HAP-1 (cell line): ENCODE measurements at regions not wholly inside any gene's neighbourhood (a gene's known extent, or its start where the extent isn't known, plus 50 kb on each side); places are given as distances from the start of the nearest gene placed in this dataset.
A peak's percentile ranks its signal among the peaks of the same experiment; 100 is the strongest.

Source experiments
- DNase-seq, 2 experiments: peaks; one replicate each; pipeline ENCODE4 v3.0.0-alpha.2; 2016 to 2020; ENCODE audit warnings: low spot score in 2 of 2
- H3K27me3 ChIP-seq: fragments of 250-450 bp; sonication (Bioruptor Pico); 2 replicates; pipeline ENCODE4 v1.5.1; 2020; ENCODE audit warnings: low read depth, mild to moderate bottlenecking, moderate library complexity
- H3K36me3 ChIP-seq: fragments of 250-450 bp; sonication (Bioruptor Pico); replicated peaks from 2 replicates; pipeline ENCODE4 v1.5.1; 2020; ENCODE audit warnings: mild to moderate bottlenecking
- H3K4me1 ChIP-seq: fragments of 250-450 bp; sonication (Bioruptor Pico); 2 replicates; pipeline ENCODE4 v1.5.1; 2020; ENCODE audit warnings: mild to moderate bottlenecking
- H3K4me3 ChIP-seq: fragments of 250-450 bp; sonication (Bioruptor Pico); 2 replicates; pipeline ENCODE4 v1.5.1; 2020; ENCODE audit warnings: mild to moderate bottlenecking, moderate library complexity
- H3K9me3 ChIP-seq: fragments of 250-450 bp; sonication (Bioruptor Pico); 2 replicates; pipeline ENCODE4 v1.5.1; 2020; ENCODE audit warnings: mild to moderate bottlenecking, moderate library complexity
- in situ Hi-C: fragments of 300-500 bp; cut with MboI; formaldehyde crosslinking; loops from 3 replicates; pipeline ENCODE4 v1.14.3; 2020; ENCODE audit warnings: low sequenced_read_pairs, inconsistent platforms, mixed read lengths

DNA sequence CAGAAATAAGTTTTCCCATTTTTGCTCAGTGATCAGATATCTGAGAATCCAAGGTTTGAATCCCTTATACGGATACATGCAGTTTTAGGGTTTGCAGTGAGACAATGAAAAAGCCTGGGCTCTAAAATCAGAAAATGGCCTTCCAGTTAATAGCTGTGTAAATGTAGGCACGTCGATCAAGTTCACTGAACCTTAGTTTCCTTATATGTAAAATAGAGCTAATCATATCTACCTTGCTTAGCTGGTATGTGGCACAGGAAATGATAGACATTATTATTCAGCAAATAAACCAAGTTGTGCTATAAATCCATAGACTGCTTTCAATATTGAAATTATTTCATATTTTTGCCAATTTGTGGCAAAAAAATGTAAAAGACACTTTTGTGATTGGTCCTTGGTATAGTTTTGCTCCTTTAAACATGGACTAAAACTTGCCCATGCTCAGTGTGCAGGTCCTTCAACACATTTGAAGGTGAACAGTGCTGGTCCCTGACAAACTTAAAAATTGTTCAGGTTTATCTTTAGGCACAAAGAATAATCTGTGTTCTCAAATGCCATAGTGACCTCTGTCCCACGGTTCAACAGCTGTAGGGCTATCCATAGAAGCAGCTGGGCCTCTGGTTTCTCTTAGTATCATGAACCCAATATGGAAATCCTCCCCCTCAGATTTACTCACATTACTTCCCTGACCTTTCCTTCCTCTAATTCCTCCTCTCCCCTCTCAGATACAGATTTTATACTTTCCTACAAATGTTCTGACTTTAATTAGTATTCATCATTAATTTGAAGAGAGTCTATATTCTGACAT is 51.0 kb downstream of the CCDC54 start:
- DNase-seq: no peak
- Histone ChIP-seq H3K9me3 (no peaks in the 10 kb centered on the region), H3K4me3 (no peak overlapping the region), H3K27me3 (no peaks in the 10 kb centered on the region), H3K36me3 (no peaks in the 10 kb centered on the region), H3K4me1 (peaks cover 22% of the 10 kb centered on the region)
- in situ Hi-C loops: no loop called here

DNA sequence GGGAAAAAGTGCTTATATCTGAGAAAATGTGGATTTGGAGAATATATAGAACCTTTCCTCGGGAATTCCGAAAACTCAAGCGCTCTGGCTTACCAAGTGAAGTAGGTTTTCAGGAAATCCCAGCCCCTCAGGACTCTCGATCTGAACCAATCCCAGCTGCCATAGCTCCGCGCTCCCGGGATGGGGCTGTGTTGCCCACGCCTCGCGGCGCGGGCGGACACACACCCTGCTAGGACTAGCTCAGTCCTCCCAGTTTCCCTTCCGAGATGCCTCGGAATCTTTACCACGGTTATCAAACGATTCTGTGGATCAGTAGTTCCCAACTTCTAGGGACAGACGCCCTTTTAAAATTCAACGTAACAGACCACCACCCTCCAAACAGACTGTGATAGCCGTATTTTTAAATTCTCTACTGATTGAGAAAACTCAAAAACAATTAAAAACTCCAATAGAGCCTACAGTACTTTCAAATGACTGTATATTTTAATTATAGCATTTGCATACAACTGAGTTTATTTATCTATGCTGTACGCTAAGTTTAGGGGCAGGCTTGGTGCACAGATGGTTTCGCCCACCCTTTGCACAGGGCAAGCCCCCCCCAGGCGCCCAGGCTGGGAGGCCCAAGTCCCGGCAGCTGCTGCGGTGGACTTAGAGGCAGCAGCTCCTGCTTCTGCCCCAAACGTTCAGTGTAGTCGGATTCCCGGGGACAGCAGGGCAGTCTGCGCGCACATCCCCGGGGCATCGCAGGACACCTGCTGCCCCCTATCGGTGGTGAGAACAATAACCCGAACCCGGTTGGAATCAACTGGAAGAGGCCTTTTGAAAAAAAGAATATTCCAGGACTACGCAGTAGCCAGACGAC is 52.3 kb downstream of the CCDC54 start:
- no peak overlapping the region for H3K4me3 ChIP-seq
- H3K9me3 ChIP-seq: no peaks in the 10 kb centered on the region
- in situ Hi-C loops: no loop called here
- peaks cover 22% of the 10 kb centered on the region for H3K4me1 ChIP-seq
- no peaks in the 10 kb centered on the region for H3K27me3 ChIP-seq
- no peaks in the 10 kb centered on the region for H3K36me3 ChIP-seq
- peak; percentile 76 for DNase-seq

DNA sequence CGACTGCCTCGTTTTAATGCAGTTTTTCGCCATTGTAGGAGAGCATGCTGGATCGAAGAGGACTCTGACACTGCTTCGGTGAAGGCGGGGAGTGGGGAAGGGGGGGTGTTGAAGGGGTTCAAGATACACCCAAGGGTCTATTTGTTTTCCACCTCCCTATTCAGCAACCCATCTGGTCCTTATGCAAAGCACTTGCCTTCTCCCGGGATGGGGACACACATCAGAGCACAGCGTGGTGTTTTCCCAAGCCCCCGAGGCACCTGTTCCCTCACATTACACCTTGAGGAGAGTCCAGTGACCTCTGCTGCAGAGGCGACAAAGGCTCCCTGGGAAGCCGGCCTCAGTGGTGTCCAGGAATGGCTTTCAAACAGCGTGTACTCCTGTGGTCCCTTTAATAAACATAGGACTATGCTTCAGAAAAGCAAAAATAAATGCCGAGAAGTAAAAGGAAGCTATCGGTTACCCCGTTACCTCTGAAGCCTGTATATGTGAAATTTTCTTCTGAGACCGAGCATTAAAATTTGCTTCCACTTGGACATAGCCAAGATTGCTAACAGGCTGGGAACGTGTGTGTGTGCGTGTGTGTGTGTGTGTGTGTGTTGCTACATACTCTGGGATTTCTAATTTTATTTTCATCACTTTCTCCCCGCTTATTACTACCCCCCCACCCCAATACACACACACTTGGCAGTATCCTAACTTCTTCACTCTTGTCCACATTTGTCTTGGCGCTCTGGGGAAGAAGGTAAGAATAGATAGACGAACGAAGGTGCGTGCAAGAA is 53.2 kb downstream of the CCDC54 start:
- H3K4me3 ChIP-seq: no peak overlapping the region
- no peaks in the 10 kb centered on the region for H3K36me3 ChIP-seq
- H3K27me3 ChIP-seq: no peaks in the 10 kb centered on the region
- in situ Hi-C loops: no loop called here
- DNase-seq: no peak
- no peaks in the 10 kb centered on the region for H3K9me3 ChIP-seq
- H3K4me1 ChIP-seq: peaks cover 22% of the 10 kb centered on the region

DNA sequence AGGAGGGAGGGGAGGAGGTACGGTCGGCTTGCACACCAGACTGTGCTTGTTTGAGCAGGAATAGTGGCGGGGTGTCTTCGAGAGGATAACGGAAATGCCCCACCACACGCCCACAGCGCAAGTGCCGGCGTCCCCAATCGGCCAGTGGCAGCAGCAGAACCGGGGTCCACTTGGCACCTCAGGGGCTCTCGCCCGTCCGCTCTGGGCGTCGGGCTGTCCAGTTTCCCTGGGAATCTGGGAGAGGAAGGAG is 53.7 kb downstream of the CCDC54 start:
- no peaks in the 10 kb centered on the region for H3K9me3 ChIP-seq
- H3K36me3 ChIP-seq: no peaks in the 10 kb centered on the region
- no peak for DNase-seq
- peaks cover 22% of the 10 kb centered on the region for H3K4me1 ChIP-seq
- in situ Hi-C loops: no loop called here
- H3K4me3 ChIP-seq: peak overlapping the region; percentile 21
- H3K27me3 ChIP-seq: no peaks in the 10 kb centered on the region

DNA sequence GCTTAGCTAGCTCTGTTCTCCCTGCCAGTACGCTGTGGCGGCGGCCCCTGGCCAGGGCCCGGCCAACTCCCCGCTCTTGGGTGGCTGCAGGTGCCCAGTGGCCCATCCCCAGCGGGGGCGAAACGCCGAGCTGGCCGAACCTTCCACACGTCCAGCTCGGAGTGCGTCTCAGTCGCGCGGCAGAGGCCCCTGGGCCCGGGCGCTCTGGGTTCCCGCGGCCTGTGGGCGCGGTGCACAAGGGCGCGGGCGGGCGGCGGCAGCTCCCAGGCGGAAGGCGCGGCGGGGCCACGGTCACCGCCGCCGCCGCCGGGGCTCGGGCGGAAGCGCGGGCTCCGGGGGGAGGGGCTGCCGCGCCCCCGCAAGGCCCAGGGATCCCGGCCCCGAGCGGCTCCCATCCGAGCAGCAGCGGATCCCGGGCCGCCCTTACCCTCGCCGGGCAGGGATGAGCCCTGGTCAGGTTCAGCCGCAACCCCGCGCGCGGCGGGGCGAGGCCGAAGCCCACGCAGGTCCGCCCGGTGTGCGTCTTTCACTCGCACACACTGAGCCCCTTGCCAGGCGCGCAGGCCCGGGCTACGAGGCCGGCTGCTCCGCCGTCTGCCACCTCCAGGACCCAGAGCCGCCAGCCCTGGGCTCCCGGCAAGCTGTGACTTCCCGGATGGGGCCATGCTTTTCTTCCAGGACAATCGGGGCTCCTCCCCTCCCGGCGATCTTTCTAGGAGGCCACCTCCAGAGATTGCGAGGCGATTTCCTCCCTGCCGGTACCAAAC is 54.2 kb downstream of the CCDC54 start:
- Histone ChIP-seq H3K27me3 (no peaks in the 10 kb centered on the region), H3K4me1 (peaks cover 22% of the 10 kb centered on the region), H3K9me3 (no peaks in the 10 kb centered on the region), H3K36me3 (no peaks in the 10 kb centered on the region), H3K4me3 (peak overlapping the region; percentile 35)
- DNase-seq: peak; percentile 62 to 83
- in situ Hi-C loops: no loop called here

DNA sequence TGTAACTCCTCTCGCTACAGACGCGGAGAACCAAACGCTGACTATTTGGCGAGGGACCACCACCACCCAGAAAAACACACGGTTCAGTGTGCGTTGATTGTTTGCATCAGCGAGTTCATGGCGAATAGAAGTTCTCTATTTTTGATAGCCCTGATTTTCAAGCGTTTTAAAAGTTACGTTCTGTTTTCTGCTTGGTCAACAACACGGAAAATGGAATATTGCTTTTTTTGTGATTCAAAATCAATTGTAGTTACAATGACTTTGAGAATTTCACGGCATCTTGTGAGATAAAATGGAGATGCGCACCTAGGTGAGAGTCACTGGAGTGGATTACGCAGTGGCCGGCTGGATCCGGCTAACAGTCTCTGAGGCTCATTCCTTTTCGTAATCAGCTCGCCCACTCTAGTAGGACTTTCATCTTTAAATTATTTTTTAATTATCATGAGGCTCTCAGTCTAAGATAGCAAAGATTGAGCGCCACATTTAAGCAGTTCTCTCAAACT is 54.8 kb downstream of the CCDC54 start:
- Histone ChIP-seq H3K27me3 (no peaks in the 10 kb centered on the region), H3K9me3 (no peaks in the 10 kb centered on the region), H3K36me3 (no peaks in the 10 kb centered on the region), H3K4me3 (peak overlapping the region; percentile 35), H3K4me1 (peaks cover 22% of the 10 kb centered on the region)
- in situ Hi-C loops: no loop called here
- no peak for DNase-seq

DNA sequence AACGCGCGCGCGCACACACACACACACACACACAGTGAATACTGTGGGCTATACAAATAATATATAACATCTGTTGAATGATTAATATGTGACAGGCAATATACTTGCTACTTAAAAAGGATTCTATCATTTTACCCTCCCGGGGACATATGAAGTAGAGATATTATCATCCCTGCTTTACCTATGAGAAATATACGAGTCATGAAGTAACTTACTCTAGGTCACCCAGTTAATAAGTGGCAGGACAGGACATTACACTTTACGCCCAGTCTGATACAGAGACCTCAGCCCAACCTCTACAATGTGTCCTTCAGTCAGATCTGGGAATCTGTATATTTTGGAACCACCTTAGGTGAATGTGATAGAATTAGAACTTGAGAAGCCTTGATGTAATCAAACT is 55.4 kb downstream of the CCDC54 start:
- Histone ChIP-seq H3K9me3 (no peaks in the 10 kb centered on the region), H3K4me3 (no peak overlapping the region), H3K27me3 (no peaks in the 10 kb centered on the region), H3K4me1 (peaks cover 22% of the 10 kb centered on the region), H3K36me3 (no peaks in the 10 kb centered on the region)
- in situ Hi-C loops: no loop called here
- no peak for DNase-seq

DNA sequence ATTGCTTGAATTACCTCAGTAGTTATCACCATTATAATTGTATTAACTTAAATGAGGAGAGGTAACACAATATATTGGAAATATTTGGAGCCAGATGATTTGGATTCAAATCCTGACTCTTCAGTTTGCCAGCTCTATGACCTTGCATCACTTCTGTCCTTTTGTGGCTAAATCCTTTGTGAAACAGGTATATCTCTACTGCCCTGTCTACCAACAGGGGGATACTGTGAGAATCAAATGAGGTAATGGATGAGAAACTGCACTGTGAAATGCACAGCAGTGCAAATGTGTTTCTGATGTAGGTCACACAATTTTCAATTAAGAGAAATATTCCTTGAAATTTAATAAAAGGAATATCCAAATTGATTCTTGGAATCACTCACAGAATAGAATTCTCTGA is 58.8 kb downstream of the CCDC54 start:
- Histone ChIP-seq H3K4me1 (peaks cover 6% of the 10 kb centered on the region), H3K9me3 (no peaks in the 10 kb centered on the region), H3K27me3 (no peaks in the 10 kb centered on the region), H3K4me3 (no peak overlapping the region), H3K36me3 (no peaks in the 10 kb centered on the region)
- DNase-seq: no peak
- in situ Hi-C loops: no loop called here

DNA sequence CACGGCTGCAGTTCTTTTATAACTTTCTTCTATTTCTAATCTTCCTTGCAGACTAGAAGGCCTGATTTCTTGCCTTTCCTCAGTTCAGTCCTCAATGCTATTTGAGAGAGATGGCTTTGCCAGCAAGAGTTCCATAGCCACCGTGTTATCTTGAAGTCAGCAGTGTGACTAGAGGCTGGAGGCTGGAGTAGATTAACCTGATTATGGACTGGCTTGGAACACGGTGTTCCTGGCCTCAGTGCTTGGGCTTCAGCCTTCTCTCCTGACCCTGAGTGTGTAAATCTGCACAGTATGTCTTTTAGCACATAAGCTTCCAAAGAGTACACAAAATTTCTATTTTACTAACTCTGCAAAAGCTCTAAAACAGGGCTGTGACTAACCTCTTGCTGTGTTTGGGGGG is 61.4 kb downstream of the CCDC54 start:
- H3K36me3 ChIP-seq: no peaks in the 10 kb centered on the region
- DNase-seq: no peak
- in situ Hi-C loops: no loop called here
- H3K4me1 ChIP-seq: no peaks in the 10 kb centered on the region
- no peaks in the 10 kb centered on the region for H3K27me3 ChIP-seq
- no peak overlapping the region for H3K4me3 ChIP-seq
- no peaks in the 10 kb centered on the region for H3K9me3 ChIP-seq

DNA sequence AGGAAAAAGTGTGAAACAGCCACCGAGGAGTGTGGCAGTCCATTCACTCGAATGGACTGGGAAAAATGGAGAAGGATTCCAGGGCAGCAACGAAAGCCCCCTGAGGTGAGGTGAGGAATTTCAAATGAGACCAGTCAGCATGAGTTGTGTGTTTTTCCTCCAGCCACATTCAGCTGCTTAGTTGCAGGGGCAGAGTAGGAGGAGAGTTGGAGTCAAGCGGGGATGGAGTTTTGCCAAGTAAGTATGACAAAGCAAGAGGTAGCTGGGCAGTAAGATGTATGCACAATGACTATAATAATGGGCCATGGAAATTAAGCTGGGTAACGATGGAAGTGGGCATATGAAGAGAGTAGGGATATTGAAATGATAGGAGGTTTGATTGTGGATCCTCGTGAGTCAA is 64.4 kb downstream of the CCDC54 start:
- DNase-seq: no peak
- H3K9me3 ChIP-seq: no peaks in the 10 kb centered on the region
- no peaks in the 10 kb centered on the region for H3K4me1 ChIP-seq
- in situ Hi-C loops: no loop called here
- H3K27me3 ChIP-seq: no peaks in the 10 kb centered on the region
- H3K36me3 ChIP-seq: no peaks in the 10 kb centered on the region
- no peak overlapping the region for H3K4me3 ChIP-seq

DNA sequence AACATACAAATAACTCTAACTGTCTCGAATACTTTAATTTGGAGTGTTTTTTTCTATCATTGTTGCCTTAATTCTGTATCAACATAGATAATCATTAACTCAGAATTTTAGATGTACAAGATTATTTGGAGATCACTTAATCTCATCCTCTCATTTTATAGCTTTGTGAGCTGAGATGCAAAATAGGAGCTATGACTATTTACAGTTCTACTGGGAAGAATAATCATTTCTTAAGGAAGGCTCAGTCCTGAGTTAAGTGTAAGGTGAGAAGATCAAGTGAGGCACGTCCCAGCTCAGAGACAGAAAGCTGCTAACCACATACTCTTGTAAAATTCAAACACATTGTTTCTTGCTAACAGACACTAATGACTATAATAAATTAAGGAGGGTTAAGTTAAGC is 66.2 kb downstream of the CCDC54 start:
- Histone ChIP-seq H3K4me3 (no peak overlapping the region), H3K9me3 (no peaks in the 10 kb centered on the region), H3K4me1 (peaks cover 6% of the 10 kb centered on the region; the same call in 1 of the 2 replicates), H3K27me3 (no peaks in the 10 kb centered on the region), H3K36me3 (no peaks in the 10 kb centered on the region)
- DNase-seq: no peak
- in situ Hi-C loops: no loop called here

DNA sequence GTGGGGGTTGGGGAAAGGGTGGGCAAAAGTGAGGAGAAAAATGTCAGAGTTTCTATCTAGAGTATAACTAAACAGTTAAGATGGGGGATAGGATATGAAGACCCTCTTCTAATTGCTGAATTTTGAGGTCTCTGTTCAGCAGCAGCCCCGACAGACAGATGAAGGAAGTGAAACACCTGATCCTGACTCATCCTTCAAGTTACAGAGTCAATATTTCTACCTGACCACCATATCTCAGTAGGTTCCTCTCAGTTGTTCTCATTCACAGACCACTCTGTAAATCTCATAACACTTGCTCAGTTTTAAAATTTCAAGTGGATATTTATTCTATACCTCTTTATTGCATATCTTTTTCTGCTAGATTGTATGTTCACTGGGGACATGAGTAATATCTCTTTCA is 69.5 kb downstream of the CCDC54 start:
- H3K27me3 ChIP-seq: no peaks in the 10 kb centered on the region
- H3K4me1 ChIP-seq: peaks cover 6% of the 10 kb centered on the region; the same call in 1 of the 2 replicates
- no peak for DNase-seq
- H3K36me3 ChIP-seq: no peaks in the 10 kb centered on the region
- no peak overlapping the region for H3K4me3 ChIP-seq
- in situ Hi-C loops: no loop called here
- H3K9me3 ChIP-seq: no peaks in the 10 kb centered on the region

DNA sequence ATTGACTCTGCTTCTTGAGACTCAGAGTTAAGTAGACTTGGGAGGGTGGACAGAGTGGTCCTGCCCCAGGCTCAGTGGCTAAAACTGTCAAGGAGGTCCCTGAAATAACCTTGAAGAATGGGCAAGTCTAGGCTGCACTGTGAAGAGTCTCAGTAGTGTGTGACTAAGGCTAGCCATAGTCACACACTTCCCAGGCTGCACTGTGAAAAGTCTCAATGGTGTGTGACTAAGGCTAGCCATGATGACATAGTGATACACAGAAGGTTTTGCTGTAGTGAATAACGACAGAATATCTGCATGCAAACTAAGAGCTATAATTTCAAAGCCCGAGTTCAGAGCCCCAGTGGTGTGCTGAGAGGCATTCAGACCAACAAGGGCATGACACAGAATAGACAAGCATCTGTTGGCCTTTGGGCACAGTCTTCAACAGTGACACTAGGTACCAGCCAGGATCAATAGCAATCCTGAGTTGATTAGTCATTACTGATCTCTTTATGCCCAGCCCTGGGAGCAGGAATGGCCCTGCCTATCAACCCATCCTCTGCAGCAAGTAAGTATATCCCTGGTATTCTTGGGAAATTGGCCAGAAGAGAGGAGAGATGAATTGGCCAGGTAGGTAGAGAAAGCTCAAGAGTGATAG is 72.4 kb upstream of the BBX start:
- no peak overlapping the region for H3K4me3 ChIP-seq
- no peaks in the 10 kb centered on the region for H3K9me3 ChIP-seq
- DNase-seq: no peak
- in situ Hi-C loops: no loop called here
- H3K36me3 ChIP-seq: no peaks in the 10 kb centered on the region
- H3K27me3 ChIP-seq: no peaks in the 10 kb centered on the region
- peaks cover 6% of the 10 kb centered on the region; the same call in 1 of the 2 replicates for H3K4me1 ChIP-seq
